ENCODE measurements at regions not wholly inside any gene's neighbourhood (a gene's known extent, or its start where the extent isn't known, plus 50 kb on each side); places are given as distances from the start of the nearest gene placed in this dataset.

DNA sequence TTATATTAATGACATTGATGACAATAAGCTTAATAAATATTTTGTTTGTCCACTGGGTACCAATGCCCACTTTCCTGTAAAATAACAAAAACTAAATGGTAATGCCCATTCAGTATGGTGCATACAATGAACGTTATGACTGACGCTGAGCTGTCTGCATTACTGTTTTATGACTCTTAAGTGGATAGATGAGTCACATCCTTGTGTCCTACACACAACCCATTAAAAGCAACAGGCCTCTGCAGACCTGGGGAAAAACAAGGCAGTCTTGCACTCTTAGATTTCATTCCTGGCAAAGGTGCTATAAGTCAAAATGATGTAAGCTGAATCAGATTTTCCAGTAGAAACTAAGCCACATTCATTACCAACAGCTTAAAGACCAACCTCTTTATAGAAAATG lies 176.3 kb upstream of the TMEM45B start:
- Histone ChIP-seq H3K27ac (ENCODE audit: low read depth, low read length) (peak overlapping the region; percentile 10; the same call in 1 of the 2 replicates), H3K9me2 (ENCODE audit: insufficient read depth) (no peaks in the 10 kb centered on the region), H3K36me3 (ENCODE audit: control insufficient read depth in 1 of 2, insufficient read depth in 2 of 2, low read length in 2 of 2) (no peaks in the 10 kb centered on the region), H3K4me2 (ENCODE audit: low read length) (peak overlapping the region; percentile 59), H3K4me3 (replicated peaks in 1 of 2; ENCODE audit: low read depth in 1 of 2, low read length in 2 of 2) (peak overlapping the region in 1 of 2 experiments; percentile 25; a peak in 2 of 4 replicates), H3K4me1 (ENCODE audit: control insufficient read depth in 1 of 2, insufficient read depth in 2 of 2, low read length in 2 of 2) (peaks cover 14 to 76% of the 10 kb centered on the region in 2 experiments), H3K9ac (ENCODE audit: low read length) (peak overlapping the region; percentile 22; the same call in 1 of the 2 replicates), H2AFZ (ENCODE audit: low read depth, low read length, poor library complexity, severe bottlenecking) (peak overlapping the region; percentile 97), H3K27me3 (ENCODE audit: insufficient read depth, low read length) (no peaks in the 10 kb centered on the region), H3K9me3 (ENCODE audit: control insufficient read depth in 1 of 2, insufficient read depth in 1 of 2, low read depth in 1 of 2, low read length in 2 of 2) (no peaks in the 10 kb centered on the region), H4K20me1 (ENCODE audit: insufficient read depth) (no peaks in the 10 kb centered on the region), H3K79me2 (ENCODE audit: insufficient read depth, low read length) (no peaks in the 10 kb centered on the region)
- ChIA-PET RAD21 (ENCODE audit: low non-redundant PET in 1 of 2, low total read pairs in 2 of 2, uncharacterized antibody in 2 of 2, unreplicated experiment in 2 of 2) (interaction anchor here in 1 of 2 experiments (0.5 kb wide), 1 partner anchor 359 kb away, joined by 3 read pairs; no protein-coding TSS in a partner anchor), CTCF (interaction anchor here (1.3 to 1.7 kb wide), 2 partner anchors 56 to 57 kb away, joined by 3 to 6 read pairs; no protein-coding TSS in a partner anchor), POLR2A (no interaction called here)
- intact Hi-C loops (cut with micrococcal nuclease): no loop called here
- ATAC-seq (peak; percentile 89), DNase-seq (ENCODE audit: low read depth, low spot score) (peak; percentile 96)
- no TSS peak for BruUV-seq (replicated peaks)
- TF ChIP-seq POLR2A (IDR thresholded peaks at IDR 0.05; ENCODE audit: borderline replicate concordance, extremely low read depth, insufficient read depth, insufficient read length) (no peak), JUND (IDR thresholded peaks at IDR 0.05) (peak; percentile 99), ELF1 (IDR thresholded peaks at IDR 0.05; ENCODE audit: borderline replicate concordance, low read depth) (peak; percentile 17; the same call in 1 of the 2 replicates), EGR1 (IDR thresholded peaks at IDR 0.05; ENCODE audit: low read depth) (peak; percentile 52; the same call in 1 of the 2 replicates), EZH2phosphoT487 (IDR thresholded peaks at IDR 0.05; ENCODE audit: borderline replicate concordance) (no peak), SP1 (IDR thresholded peaks at IDR 0.05; ENCODE audit: low read depth) (peak; percentile 99), SIN3A (IDR thresholded peaks at IDR 0.05; ENCODE audit: low read depth) (peak; percentile 81), FOSL1 (IDR thresholded peaks at IDR 0.05; ENCODE audit: low read depth) (peak; percentile 100), CBX3 (IDR thresholded peaks at IDR 0.05; ENCODE audit: low read depth) (peak; percentile 99), TCF7L2 (IDR thresholded peaks at IDR 0.05; ENCODE audit: borderline replicate concordance, extremely low read depth, insufficient read depth, insufficient read length) (peak; percentile 58), EZH2 (IDR thresholded peaks at IDR 0.05) (no peak), RAD21 (IDR thresholded peaks at IDR 0.05; ENCODE audit: low read depth) (peak; percentile 47), YY1 (IDR thresholded peaks at IDR 0.05; ENCODE audit: extremely low read depth, insufficient replicate concordance, low read depth, low read length) (peak; percentile 66), POLR2AphosphoS5 (IDR thresholded peaks at IDR 0.05; ENCODE audit: low read depth, low read length) (peak; percentile 76), CEBPB (IDR thresholded peaks at IDR 0.05; ENCODE audit: low read depth) (peak; percentile 91), SRF (IDR thresholded peaks at IDR 0.05; ENCODE audit: low read depth) (peak; percentile 93)
- TF ChIP-seq, protein P1, sequence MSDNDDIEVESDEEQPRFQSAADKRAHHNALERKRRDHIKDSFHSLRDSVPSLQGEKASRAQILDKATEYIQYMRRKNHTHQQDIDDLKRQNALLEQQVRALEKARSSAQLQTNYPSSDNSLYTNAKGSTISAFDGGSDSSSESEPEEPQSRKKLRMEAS (IDR thresholded peaks at IDR 0.05): peak; percentile 77
- TF ChIP-seq, protein P2, sequence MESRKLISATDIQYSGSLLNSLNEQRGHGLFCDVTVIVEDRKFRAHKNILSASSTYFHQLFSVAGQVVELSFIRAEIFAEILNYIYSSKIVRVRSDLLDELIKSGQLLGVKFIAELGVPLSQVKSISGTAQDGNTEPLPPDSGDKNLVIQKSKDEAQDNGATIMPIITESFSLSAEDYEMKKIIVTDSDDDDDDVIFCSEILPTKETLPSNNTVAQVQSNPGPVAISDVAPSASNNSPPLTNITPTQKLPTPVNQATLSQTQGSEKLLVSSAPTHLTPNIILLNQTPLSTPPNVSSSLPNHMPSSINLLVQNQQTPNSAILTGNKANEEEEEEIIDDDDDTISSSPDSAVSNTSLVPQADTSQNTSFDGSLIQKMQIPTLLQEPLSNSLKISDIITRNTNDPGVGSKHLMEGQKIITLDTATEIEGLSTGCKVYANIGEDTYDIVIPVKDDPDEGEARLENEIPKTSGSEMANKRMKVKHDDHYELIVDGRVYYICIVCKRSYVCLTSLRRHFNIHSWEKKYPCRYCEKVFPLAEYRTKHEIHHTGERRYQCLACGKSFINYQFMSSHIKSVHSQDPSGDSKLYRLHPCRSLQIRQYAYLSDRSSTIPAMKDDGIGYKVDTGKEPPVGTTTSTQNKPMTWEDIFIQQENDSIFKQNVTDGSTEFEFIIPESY (IDR thresholded peaks at IDR 0.05; ENCODE audit: extremely low read depth, insufficient replicate concordance, low read length): peak; percentile 63
- TF ChIP-seq, protein P3, sequence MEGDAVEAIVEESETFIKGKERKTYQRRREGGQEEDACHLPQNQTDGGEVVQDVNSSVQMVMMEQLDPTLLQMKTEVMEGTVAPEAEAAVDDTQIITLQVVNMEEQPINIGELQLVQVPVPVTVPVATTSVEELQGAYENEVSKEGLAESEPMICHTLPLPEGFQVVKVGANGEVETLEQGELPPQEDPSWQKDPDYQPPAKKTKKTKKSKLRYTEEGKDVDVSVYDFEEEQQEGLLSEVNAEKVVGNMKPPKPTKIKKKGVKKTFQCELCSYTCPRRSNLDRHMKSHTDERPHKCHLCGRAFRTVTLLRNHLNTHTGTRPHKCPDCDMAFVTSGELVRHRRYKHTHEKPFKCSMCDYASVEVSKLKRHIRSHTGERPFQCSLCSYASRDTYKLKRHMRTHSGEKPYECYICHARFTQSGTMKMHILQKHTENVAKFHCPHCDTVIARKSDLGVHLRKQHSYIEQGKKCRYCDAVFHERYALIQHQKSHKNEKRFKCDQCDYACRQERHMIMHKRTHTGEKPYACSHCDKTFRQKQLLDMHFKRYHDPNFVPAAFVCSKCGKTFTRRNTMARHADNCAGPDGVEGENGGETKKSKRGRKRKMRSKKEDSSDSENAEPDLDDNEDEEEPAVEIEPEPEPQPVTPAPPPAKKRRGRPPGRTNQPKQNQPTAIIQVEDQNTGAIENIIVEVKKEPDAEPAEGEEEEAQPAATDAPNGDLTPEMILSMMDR (IDR thresholded peaks at IDR 0.05 in 2 of 3, conservative IDR thresholded peaks at IDR 0.05 in 1 of 3; ENCODE audit: borderline replicate concordance in 1 of 3, insufficient read depth in 1 of 3, low read depth in 2 of 3, low read length in 2 of 3): no peak
- TF ChIP-seq, protein P4, sequence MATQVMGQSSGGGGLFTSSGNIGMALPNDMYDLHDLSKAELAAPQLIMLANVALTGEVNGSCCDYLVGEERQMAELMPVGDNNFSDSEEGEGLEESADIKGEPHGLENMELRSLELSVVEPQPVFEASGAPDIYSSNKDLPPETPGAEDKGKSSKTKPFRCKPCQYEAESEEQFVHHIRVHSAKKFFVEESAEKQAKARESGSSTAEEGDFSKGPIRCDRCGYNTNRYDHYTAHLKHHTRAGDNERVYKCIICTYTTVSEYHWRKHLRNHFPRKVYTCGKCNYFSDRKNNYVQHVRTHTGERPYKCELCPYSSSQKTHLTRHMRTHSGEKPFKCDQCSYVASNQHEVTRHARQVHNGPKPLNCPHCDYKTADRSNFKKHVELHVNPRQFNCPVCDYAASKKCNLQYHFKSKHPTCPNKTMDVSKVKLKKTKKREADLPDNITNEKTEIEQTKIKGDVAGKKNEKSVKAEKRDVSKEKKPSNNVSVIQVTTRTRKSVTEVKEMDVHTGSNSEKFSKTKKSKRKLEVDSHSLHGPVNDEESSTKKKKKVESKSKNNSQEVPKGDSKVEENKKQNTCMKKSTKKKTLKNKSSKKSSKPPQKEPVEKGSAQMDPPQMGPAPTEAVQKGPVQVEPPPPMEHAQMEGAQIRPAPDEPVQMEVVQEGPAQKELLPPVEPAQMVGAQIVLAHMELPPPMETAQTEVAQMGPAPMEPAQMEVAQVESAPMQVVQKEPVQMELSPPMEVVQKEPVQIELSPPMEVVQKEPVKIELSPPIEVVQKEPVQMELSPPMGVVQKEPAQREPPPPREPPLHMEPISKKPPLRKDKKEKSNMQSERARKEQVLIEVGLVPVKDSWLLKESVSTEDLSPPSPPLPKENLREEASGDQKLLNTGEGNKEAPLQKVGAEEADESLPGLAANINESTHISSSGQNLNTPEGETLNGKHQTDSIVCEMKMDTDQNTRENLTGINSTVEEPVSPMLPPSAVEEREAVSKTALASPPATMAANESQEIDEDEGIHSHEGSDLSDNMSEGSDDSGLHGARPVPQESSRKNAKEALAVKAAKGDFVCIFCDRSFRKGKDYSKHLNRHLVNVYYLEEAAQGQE (IDR thresholded peaks at IDR 0.05; ENCODE audit: low read depth): no peak
- TF ChIP-seq, protein P5, sequence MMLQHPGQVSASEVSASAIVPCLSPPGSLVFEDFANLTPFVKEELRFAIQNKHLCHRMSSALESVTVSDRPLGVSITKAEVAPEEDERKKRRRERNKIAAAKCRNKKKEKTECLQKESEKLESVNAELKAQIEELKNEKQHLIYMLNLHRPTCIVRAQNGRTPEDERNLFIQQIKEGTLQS (IDR thresholded peaks at IDR 0.05): peak; percentile 75

Measured in HCT116 (cell line).